GM06990 (cell line): ENCODE measurements at regions not wholly inside any gene's neighbourhood (a gene's known extent, or its start where the extent isn't known, plus 50 kb on each side); places are given as distances from the start of the nearest gene placed in this dataset.
A peak's percentile ranks its signal among the peaks of the same experiment; 100 is the strongest.

Source experiments
- DNase-seq: peaks from one replicate; pipeline ENCODE4 v3.0.0-alpha.2; 2011; ENCODE audit not compliant: insufficient read length; ENCODE audit errors: extremely low read depth
- H3K27me3 ChIP-seq: replicated peaks from 2 replicates; pipeline ENCODE4 v1.6.0; 2011; ENCODE audit warnings: low read length; ENCODE audit not compliant: control insufficient read depth, insufficient read depth
- H3K36me3 ChIP-seq: 2 replicates; pipeline ENCODE4 v1.5.1; 2011; ENCODE audit warnings: low read length; ENCODE audit not compliant: control insufficient read depth, insufficient read depth
- H3K4me3 ChIP-seq: replicated peaks from 2 replicates; pipeline ENCODE4 v1.5.1; 2011; ENCODE audit warnings: low read depth, mild to moderate bottlenecking, control low read depth, low read length
- TF ChIP-seq, protein P1 (sequence below): IDR thresholded peaks from 2 replicates; pipeline ENCODE4 v1.5.1; 2011; ENCODE audit warnings: low read length, control low read depth, mild to moderate bottlenecking, inconsistent platforms; ENCODE audit not compliant: insufficient read depth, poor library complexity, severe bottlenecking

DNA sequence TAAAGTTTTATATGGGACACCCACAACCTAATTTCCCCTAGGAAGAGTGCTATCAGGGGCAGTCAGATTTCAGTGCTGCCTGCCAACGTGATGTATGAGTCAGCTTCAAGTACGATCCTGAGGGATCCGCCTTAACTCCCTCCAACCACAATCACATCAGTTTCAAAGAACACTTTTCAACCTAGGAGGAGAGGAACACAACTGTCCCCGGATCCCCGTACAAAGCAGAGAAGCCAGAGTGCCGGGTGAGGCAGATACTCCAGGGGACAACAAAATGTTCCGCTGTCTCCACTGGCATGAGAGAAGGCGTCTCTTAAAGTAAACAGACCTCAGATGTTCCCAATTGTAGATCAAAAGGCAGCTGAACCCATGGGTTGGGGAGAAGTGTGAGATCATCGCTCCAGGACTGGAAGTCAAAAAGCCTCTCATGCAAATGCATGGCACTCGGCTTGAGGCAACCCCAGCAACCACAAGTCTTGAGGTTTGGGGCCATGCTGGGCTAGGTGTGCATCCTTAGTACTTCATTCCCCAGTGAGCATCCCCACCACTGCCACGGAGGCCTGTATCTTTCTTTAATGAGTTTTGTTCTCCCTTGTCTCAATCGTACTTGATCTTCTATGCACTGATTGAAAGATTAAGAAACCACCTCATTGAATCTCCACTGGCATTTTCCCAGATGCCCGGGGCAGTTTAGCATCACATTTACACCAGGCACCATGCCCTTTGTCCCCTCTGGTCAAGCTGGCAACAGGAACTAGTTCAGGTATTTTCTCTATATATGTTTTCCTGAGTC is 91.0 kb upstream of the CCBE1 start:
- TF ChIP-seq, protein P1, sequence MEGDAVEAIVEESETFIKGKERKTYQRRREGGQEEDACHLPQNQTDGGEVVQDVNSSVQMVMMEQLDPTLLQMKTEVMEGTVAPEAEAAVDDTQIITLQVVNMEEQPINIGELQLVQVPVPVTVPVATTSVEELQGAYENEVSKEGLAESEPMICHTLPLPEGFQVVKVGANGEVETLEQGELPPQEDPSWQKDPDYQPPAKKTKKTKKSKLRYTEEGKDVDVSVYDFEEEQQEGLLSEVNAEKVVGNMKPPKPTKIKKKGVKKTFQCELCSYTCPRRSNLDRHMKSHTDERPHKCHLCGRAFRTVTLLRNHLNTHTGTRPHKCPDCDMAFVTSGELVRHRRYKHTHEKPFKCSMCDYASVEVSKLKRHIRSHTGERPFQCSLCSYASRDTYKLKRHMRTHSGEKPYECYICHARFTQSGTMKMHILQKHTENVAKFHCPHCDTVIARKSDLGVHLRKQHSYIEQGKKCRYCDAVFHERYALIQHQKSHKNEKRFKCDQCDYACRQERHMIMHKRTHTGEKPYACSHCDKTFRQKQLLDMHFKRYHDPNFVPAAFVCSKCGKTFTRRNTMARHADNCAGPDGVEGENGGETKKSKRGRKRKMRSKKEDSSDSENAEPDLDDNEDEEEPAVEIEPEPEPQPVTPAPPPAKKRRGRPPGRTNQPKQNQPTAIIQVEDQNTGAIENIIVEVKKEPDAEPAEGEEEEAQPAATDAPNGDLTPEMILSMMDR: no peak
- no peaks in the 10 kb centered on the region for H3K36me3 ChIP-seq
- no peaks in the 10 kb centered on the region for H3K27me3 ChIP-seq
- no peak for DNase-seq
- no peak overlapping the region for H3K4me3 ChIP-seq

DNA sequence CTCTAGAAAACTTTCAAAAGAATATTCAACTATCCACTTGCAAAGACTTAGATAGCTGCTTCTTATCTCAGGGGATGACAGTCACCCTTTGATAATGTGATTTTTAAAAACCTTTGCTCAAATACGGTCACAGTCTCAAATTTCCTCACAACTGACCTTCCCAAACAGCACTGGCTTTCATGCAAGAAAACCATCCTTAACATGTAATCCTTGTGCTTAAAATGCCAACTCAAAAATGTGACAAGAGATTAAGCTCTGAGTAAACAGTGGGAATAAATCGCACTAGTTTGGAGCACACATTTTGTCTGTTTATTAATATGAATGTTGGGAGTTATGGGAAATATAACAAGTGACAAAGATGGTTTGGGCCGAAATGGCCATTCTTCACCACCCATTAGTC is 87.5 kb upstream of the CCBE1 start:
- Histone ChIP-seq H3K36me3 (no peaks in the 10 kb centered on the region), H3K4me3 (no peak overlapping the region), H3K27me3 (no peaks in the 10 kb centered on the region)
- TF ChIP-seq, protein P1: no peak
- DNase-seq: no peak

DNA sequence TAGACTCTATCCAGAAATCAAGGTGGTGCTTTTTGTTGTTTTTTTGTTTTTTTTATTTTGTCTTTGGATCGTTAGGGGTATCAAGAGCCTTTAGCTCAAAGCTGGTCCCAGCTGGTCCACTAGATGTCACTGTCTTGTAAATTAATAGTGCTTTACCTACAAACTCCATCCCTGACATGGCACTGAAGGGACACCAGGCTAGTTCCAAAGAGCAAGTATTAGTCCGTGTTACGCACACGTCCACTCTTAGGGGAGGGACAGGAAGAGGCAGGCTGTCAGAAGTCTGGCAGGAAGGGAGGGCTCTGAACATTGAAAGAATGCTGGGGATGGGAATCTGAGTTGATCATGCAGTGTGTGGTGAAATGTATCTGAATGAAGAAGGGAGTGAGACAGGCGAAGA is 85.9 kb upstream of the CCBE1 start:
- Histone ChIP-seq H3K4me3 (no peak overlapping the region), H3K27me3 (no peaks in the 10 kb centered on the region), H3K36me3 (no peaks in the 10 kb centered on the region)
- peak; percentile 30 for DNase-seq
- TF ChIP-seq, protein P1: peak; percentile 80

DNA sequence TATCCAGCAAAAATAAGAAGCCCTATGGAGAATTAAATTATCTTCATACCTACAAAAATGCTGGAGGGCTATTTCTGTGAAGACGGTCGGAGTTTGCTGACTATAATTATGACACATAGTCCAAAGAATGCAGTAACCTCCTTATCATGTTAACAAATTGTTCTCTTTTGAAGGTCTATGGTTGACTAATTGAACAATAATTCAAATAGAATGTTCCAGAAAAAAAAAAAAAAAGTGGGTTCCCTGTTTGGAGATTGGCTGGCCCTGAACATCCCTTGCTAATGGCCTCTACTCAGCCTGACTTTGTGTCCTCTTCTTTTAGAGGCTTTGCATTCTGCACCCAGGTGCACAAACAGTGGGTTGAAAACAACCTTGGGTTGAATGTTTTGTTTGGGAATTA is 82.8 kb upstream of the CCBE1 start:
- Histone ChIP-seq H3K36me3 (no peaks in the 10 kb centered on the region), H3K27me3 (no peaks in the 10 kb centered on the region), H3K4me3 (no peak overlapping the region)
- no peak for DNase-seq
- TF ChIP-seq, protein P1: no peak

DNA sequence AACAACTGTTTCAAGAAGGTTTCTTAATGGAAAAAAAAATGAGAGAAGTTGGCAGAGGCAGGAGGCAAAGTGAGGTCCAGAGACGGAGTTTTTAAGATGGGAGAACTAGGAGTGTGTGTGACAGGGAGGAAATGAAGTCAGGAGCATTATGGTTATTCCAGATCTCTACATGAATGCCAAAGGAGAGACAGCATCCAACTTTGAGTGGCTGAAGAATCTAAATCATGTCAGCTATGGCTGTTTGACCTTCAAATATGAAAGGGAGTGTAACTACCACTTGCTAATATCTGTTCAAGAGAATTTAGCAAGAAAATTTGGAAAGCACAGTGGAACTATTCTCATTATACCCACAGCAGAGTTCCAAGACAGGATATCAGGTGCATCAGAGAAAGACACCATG is 81.2 kb upstream of the CCBE1 start:
- DNase-seq: no peak
- Histone ChIP-seq H3K27me3 (no peaks in the 10 kb centered on the region), H3K36me3 (no peaks in the 10 kb centered on the region), H3K4me3 (no peak overlapping the region)
- TF ChIP-seq, protein P1: no peak
